ENCODE measurements at regions not wholly inside any gene's neighbourhood (a gene's known extent, or its start where the extent isn't known, plus 50 kb on each side); places are given as distances from the start of the nearest gene placed in this dataset.

DNA sequence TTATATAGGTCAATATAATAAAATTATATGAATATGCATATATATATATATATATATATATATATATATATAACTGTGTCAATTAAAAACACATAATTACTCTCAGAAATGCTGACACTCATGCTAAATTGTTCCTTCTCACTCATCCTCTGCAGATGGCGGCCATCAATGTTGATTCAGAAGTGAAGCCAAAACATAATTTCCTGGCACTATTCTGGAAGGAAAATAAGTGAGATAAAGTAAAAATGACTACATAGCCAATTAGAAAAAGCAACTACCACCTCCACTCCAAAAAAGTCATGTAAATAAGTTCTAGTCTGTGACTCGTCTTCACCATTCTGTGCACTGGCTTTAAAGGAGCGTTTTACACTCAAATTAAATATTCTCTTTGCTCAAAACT lies 423.3 kb downstream of the EFNB2 start:
- Histone ChIP-seq H3K9me3 (ENCODE audit: control insufficient read depth, insufficient read depth, low read length) (no peaks in the 10 kb centered on the region), H4K8ac (ENCODE audit: low read depth in 2 of 2, low read length in 2 of 2) (no peak overlapping the region), H4K5ac (ENCODE audit: low read depth, low read length) (no peak overlapping the region), H2AFZ (replicated peaks; ENCODE audit: low read length, poor library complexity) (no peak overlapping the region), H3K14ac (replicated peaks; ENCODE audit: low read depth, low read length) (no peak overlapping the region), H3K4me1 (ENCODE audit: control insufficient read depth, insufficient read depth, low read length) (peaks cover 5% of the 10 kb centered on the region), H4K20me1 (ENCODE audit: insufficient read depth, low read length) (no peaks in the 10 kb centered on the region), H2BK15ac (ENCODE audit: low read depth, low read length) (no peak overlapping the region), H3K56ac (ENCODE audit: extremely low read depth, insufficient read depth, low read length) (no peak overlapping the region), H3K27me3 (ENCODE audit: control insufficient read depth, insufficient read depth, low read length) (no peaks in the 10 kb centered on the region), H3K4me3 (ENCODE audit: insufficient read depth, low read depth, low read length) (no peak overlapping the region), H4K91ac (ENCODE audit: insufficient read depth, low read depth, low read length) (no peak overlapping the region), H3K9me1 (ENCODE audit: insufficient read depth, low read length) (peaks cover 5% of the 10 kb centered on the region; the same call in 1 of the 2 replicates), H3K18ac (ENCODE audit: low read depth, low read length) (no peak overlapping the region; the same call in 1 of the 2 replicates), H2AK5ac (ENCODE audit: low read depth, low read length) (no peak overlapping the region), H3K9ac (ENCODE audit: low read depth, low read length) (no peak overlapping the region), H3K27ac (ENCODE audit: insufficient read depth, low read length) (no peak overlapping the region), H3K36me3 (ENCODE audit: control insufficient read depth, insufficient read depth, low read length) (no peaks in the 10 kb centered on the region), H3K23ac (ENCODE audit: low read depth, low read length) (no peak overlapping the region), H2BK20ac (ENCODE audit: low read depth, low read length) (no peak overlapping the region), H2BK120ac (ENCODE audit: low read depth, low read length) (no peak overlapping the region), H2AK9ac (replicated peaks; ENCODE audit: low read depth, low read length, poor library complexity) (no peak overlapping the region), H3K79me1 (ENCODE audit: low read depth in 1 of 2, low read length in 2 of 2) (no peaks in the 10 kb centered on the region), H2BK5ac (ENCODE audit: low read depth, low read length, poor library complexity, severe bottlenecking) (no peak overlapping the region), H3K4ac (ENCODE audit: low read depth, low read length) (no peak overlapping the region), H3K4me2 (ENCODE audit: low read depth, low read length) (no peak overlapping the region)
- DNase-seq = no peak
- ChIA-PET CTCF (no interaction called here), POLR2A (ENCODE audit: unreplicated experiment) (no interaction called here)
- dilution Hi-C loops (cut with HindIII; ENCODE audit: low sequenced_read_pairs, unreplicated experiment) (no loop called here), in situ Hi-C loops (cut with MboI; ENCODE audit: low sequenced_read_pairs) (no loop called here), intact Hi-C loops (cut with micrococcal nuclease) (no loop called here)
- no CpG with 5 or more reads among the region's 3 CpGs for WGBS, 2 experiments (ENCODE audit: extremely low coverage in 2 of 2, insufficient read length in 1 of 2)
- no peak for ATAC-seq (ENCODE audit: low read depth)
- TF ChIP-seq CEBPB (IDR thresholded peaks at IDR 0.05; ENCODE audit: low read depth, low read length) = no peak
- no TSS peak for BruUV-seq (replicated peaks)

All from IMR-90 (cell line).